ENCODE measurements at regions not wholly inside any gene's neighbourhood (a gene's known extent, or its start where the extent isn't known, plus 50 kb on each side); places are given as distances from the start of the nearest gene placed in this dataset.

DNA sequence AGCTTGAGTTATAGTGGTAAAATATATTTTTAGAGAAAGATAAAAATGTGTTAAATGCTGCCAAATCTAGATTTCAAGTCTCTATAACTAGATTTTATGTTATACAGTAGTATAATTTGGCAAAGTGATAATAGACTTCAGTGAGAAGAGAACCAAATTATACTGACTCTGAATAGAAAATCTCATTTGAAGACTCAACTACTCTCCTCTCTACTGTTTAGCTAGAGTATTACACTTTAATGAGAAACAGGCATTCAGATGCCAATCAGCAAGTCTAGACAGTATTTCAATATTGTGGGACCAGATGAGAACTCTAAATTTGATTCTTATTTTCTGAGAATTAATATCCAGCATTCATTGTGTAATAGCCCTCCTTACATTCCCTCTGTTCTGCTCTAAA lies 311.2 kb downstream of the SLITRK5 start:
- TF ChIP-seq, protein P1, sequence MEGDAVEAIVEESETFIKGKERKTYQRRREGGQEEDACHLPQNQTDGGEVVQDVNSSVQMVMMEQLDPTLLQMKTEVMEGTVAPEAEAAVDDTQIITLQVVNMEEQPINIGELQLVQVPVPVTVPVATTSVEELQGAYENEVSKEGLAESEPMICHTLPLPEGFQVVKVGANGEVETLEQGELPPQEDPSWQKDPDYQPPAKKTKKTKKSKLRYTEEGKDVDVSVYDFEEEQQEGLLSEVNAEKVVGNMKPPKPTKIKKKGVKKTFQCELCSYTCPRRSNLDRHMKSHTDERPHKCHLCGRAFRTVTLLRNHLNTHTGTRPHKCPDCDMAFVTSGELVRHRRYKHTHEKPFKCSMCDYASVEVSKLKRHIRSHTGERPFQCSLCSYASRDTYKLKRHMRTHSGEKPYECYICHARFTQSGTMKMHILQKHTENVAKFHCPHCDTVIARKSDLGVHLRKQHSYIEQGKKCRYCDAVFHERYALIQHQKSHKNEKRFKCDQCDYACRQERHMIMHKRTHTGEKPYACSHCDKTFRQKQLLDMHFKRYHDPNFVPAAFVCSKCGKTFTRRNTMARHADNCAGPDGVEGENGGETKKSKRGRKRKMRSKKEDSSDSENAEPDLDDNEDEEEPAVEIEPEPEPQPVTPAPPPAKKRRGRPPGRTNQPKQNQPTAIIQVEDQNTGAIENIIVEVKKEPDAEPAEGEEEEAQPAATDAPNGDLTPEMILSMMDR (IDR thresholded peaks at IDR 0.05), result no peak
- Histone ChIP-seq H3K27ac (no peak overlapping the region), H3K27me3 (no peaks in the 10 kb centered on the region), H3K4me3 (no peak overlapping the region), H3K36me3 (no peaks in the 10 kb centered on the region), H3K9me3 (peaks cover 0 to 13% (median 0%) of the 10 kb centered on the region in 11 donors), H3K4me1 (no peaks in the 10 kb centered on the region)
- intact Hi-C loops (cut with DNase I), result no loop called here
- DNase-seq (no peak), ATAC-seq (no peak)

DNA sequence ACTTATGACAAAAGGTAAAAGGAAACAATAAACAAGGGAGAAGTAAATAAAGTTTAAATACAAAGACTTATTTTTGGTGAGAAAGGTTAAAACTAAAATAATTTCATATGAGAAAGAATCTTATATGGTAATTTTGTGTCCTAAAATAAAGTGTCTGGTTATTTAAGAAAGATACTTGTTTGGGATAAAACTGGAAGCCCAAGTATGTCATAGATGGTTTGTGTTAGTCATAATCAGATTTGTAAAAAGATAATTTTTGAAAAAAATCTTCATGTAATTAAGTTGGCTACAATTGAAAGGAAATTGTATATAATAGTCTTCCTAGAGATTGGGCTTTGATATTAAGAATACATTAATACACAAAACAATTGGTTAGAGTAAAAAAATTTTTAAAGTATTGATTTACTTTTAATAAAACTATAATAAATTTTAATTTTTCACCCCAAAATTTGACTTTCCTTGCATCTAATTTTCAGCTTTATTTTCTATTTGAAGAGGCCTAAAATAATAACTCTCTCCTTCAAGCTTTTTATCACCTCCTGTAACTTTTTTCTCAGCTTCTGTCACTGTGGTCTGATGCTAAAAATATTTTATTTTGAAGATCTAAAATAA lies 315.6 kb downstream of the SLITRK5 start:
- no peaks in the 10 kb centered on the region for H3K4me1 ChIP-seq
- no peaks in the 10 kb centered on the region for H3K36me3 ChIP-seq
- intact Hi-C loops (cut with DNase I), result no loop called here
- no peak overlapping the region for H3K27ac ChIP-seq
- DNase-seq (no peak), ATAC-seq (no peak)
- TF ChIP-seq, protein P1 (IDR thresholded peaks at IDR 0.05), result no peak
- H3K4me3 ChIP-seq, result no peak overlapping the region
- H3K27me3 ChIP-seq, result no peaks in the 10 kb centered on the region
- peaks cover 0 to 24% (median 0%) of the 10 kb centered on the region in 11 donors for H3K9me3 ChIP-seq

DNA sequence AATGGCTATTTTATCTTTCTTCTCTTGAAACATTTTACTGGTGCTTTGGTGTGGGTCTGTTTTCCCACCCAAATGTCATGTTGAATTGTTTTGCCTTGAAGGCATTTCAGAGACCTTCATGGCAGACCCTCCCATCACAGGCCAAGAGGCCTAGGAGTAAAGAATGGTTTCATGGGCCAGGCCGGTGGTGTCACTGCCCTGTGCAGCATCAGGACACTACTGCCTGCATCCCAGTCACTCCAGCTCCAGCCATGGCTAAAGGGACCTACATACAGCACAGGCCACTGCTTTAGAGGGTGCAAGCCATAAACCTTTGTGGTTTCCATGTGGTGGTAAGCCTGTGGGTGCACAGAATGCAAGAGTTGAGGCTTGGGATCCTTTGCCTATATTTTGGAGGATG lies 326.9 kb downstream of the SLITRK5 start:
- ATAC-seq (no peak), DNase-seq (no peak)
- no peaks in the 10 kb centered on the region for H3K4me1 ChIP-seq
- TF ChIP-seq, protein P1 (IDR thresholded peaks at IDR 0.05), result no peak
- no peaks in the 10 kb centered on the region for H3K36me3 ChIP-seq
- intact Hi-C loops (cut with DNase I), result no loop called here
- no peak overlapping the region for H3K27ac ChIP-seq
- H3K4me3 ChIP-seq, result no peak overlapping the region
- 83 to 97% methylated on average over 1 of the region's 1 CpG for WGBS, 2 donors
- no peaks in the 10 kb centered on the region for H3K27me3 ChIP-seq
- peaks cover 0 to 10% (median 0%) of the 10 kb centered on the region in 11 donors for H3K9me3 ChIP-seq

DNA sequence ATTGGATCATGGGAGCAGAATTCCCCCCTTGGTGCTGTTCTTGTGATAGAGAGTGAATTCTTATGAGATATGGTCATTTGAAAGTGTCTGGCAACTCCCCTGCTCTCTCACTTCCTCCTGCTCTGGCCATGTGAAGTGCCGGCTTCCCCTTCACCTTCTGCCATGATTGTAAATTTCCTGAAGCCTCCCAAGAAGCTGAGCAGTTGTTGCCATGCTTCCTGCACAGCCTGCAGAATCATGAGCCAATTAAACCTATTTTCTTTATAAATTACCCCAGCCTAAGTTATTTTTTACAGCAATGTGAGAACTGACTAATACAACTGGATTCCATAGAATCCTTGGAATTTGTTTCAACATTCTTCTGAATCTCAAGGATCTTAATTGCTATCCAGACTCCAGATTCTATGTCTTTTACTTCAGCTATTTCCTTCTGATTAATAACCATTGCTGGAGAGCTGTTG lies 328.1 kb downstream of the SLITRK5 start:
- intact Hi-C loops (cut with DNase I), result no loop called here

More for the DNA sequence above, 328.1 kb downstream of the SLITRK5 start:
- no peak for ATAC-seq
- TF ChIP-seq, protein P1 (IDR thresholded peaks at IDR 0.05), result no peak
- 45 to 50% methylated on average over 1 of the region's 1 CpG for WGBS, 2 donors
- Histone ChIP-seq H3K27me3 (no peaks in the 10 kb centered on the region), H3K4me1 (no peaks in the 10 kb centered on the region), H3K36me3 (no peaks in the 10 kb centered on the region), H3K4me3 (no peak overlapping the region), H3K9me3 (peaks cover 0 to 10% (median 0%) of the 10 kb centered on the region in 11 donors), H3K27ac (no peak overlapping the region)
- DNase-seq, result no peak

Data from heart right ventricle (tissue), 16 donors.